Kidney epithelial cell (primary cell): ENCODE measurements at regions not wholly inside any gene's neighbourhood (a gene's known extent, or its start where the extent isn't known, plus 50 kb on each side); places are given as distances from the start of the nearest gene placed in this dataset.

ENCODE experiments used
- DNase-seq: peaks from one replicate; pipeline ENCODE4 v3.0.0-alpha.2; 2010; ENCODE audit warnings: low read depth
- H3K27me3 ChIP-seq: 2 replicates; pipeline ENCODE4 v1.6.0; 2011; ENCODE audit warnings: low read length; ENCODE audit not compliant: control insufficient read depth, insufficient read depth
- H3K36me3 ChIP-seq: 2 replicates; pipeline ENCODE4 v1.5.1; 2011; ENCODE audit warnings: low read length; ENCODE audit not compliant: control insufficient read depth, insufficient read depth
- H3K4me3 ChIP-seq: 2 replicates; pipeline ENCODE4 v1.5.1; 2011; ENCODE audit warnings: low read depth, mild to moderate bottlenecking, control low read depth, low read length
- CTCF ChIP-seq: IDR thresholded peaks from 2 replicates; pipeline ENCODE4 v1.5.1; 2011; ENCODE audit warnings: mild to moderate bottlenecking, moderate library complexity, low read length, control low read depth, inconsistent platforms; ENCODE audit not compliant: insufficient read depth, poor library complexity, severe bottlenecking

- no peaks in the 10 kb centered on the region for H3K36me3 ChIP-seq
- H3K4me3 ChIP-seq: no peak overlapping the region
- no peaks in the 10 kb centered on the region for H3K27me3 ChIP-seq
- no peak for TF ChIP-seq CTCF
- DNase-seq: no peak
These were observed 90.2 kb downstream of the TMEM174 start for GRCh38 chr5:73263001-73263710.

DNA sequence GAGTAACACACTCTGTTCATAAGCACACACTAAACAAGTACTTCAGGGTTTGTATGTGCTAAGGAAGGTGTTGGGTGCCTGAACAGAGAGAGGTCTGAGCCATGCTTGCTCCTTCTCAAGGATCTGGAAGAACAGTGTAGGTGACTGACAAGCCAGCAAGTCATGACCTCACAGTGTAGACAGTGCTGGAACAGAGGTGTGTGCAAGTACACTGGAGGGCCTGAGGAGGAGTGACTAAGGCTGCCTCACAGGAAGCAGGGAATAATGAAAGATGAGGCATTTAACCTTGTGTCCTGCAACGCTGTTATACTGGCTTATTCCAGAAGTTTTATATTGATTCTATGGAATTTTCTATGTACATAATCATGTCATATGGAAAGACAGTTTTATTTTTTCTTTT is 83.9 kb downstream of the TMEM174 start:
- no peaks in the 10 kb centered on the region for H3K36me3 ChIP-seq
- H3K4me3 ChIP-seq: no peak overlapping the region
- TF ChIP-seq CTCF: no peak
- no peak for DNase-seq
- H3K27me3 ChIP-seq: no peaks in the 10 kb centered on the region

- Histone ChIP-seq H3K36me3 (no peaks in the 10 kb centered on the region), H3K27me3 (no peaks in the 10 kb centered on the region), H3K4me3 (no peak overlapping the region)
- no peak for TF ChIP-seq CTCF
- DNase-seq: no peak
These were observed 83.5 kb downstream of the TMEM174 start for GRCh38 chr5:73256462-73256861.

GRCh38 chr5:73256012-73256411 is 83.0 kb downstream of the TMEM174 start:
- no peak for TF ChIP-seq CTCF
- DNase-seq: no peak
- Histone ChIP-seq H3K27me3 (no peaks in the 10 kb centered on the region), H3K4me3 (no peak overlapping the region), H3K36me3 (no peaks in the 10 kb centered on the region)

GRCh38 chr5:73254642-73255041 is 81.6 kb downstream of the TMEM174 start:
- no peak for DNase-seq
- H3K4me3 ChIP-seq: no peak overlapping the region
- H3K27me3 ChIP-seq: no peaks in the 10 kb centered on the region
- TF ChIP-seq CTCF: no peak
- H3K36me3 ChIP-seq: no peaks in the 10 kb centered on the region

DNA sequence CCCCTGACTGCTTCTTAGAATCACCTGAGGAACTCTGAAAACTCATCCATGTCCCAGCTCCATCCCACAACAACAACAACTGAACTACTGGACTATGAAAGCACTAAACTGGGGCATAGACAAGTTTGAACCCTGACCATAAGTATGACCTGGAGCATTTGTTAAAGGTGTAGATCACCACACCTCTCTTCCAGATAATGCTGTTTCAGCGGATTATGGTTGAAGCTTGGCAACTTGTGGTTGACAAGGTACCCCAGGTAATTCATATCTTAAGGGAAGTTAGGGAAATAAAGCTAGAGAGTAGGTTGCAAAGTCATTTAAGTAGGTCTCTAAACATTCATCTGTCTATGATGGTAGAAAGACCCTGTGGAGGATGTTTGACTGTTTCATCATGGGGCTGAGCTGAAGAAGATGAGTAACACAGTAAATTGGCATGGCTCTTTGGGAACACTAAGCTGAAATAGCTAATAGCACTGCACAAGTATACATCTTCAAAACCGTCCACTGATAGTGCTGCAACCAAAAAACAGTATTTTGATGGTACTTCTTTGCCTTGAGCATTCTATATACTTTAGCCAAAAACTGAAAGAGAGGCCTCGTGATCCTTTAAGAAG is 80.2 kb downstream of the TMEM174 start:
- Histone ChIP-seq H3K27me3 (no peaks in the 10 kb centered on the region), H3K4me3 (no peak overlapping the region), H3K36me3 (no peaks in the 10 kb centered on the region)
- no peak for TF ChIP-seq CTCF
- DNase-seq: no peak
